HUES64 (cell line): ENCODE measurements at regions not wholly inside any gene's neighbourhood (a gene's known extent, or its start where the extent isn't known, plus 50 kb on each side); places are given as distances from the start of the nearest gene placed in this dataset.

Source experiments
- H3K27ac ChIP-seq: 2 replicates; pipeline ENCODE4 v1.7.0; 2013; ENCODE audit warnings: low read depth, low read length, inconsistent platforms
- H3K27me3 ChIP-seq: 2 replicates; pipeline ENCODE4 v1.6.1; 2013; ENCODE audit warnings: mild to moderate bottlenecking, low read length; ENCODE audit not compliant: insufficient read depth
- H3K36me3 ChIP-seq: 2 replicates; pipeline ENCODE4 v1.6.1; 2013; ENCODE audit warnings: mild to moderate bottlenecking, low read length; ENCODE audit not compliant: insufficient read depth
- H3K4me1 ChIP-seq: 2 replicates; pipeline ENCODE4 v1.6.1; 2013; ENCODE audit warnings: mild to moderate bottlenecking, low read length, moderate library complexity; ENCODE audit not compliant: insufficient read depth
- H3K4me3 ChIP-seq: 2 replicates; pipeline ENCODE4 v1.5.1; 2013; ENCODE audit warnings: mild to moderate bottlenecking, low read length, moderate library complexity
- H3K9ac ChIP-seq: 2 replicates; pipeline ENCODE4 v1.6.1; 2013; ENCODE audit warnings: mild to moderate bottlenecking, low read depth, low read length
- H3K9me3 ChIP-seq: 2 replicates; pipeline ENCODE4 v1.6.1; 2013; ENCODE audit warnings: low read depth, low read length; ENCODE audit not compliant: insufficient read depth
- WGBS: fragments of 150-250, 120-280 bp; methylation state at CpG from one replicate; pipeline ENCODE4 v1.1.7; 2013; ENCODE audit warnings: missing lambda C conversion rate; 5-methylcytosine and 5-hydroxymethylcytosine counted together

DNA sequence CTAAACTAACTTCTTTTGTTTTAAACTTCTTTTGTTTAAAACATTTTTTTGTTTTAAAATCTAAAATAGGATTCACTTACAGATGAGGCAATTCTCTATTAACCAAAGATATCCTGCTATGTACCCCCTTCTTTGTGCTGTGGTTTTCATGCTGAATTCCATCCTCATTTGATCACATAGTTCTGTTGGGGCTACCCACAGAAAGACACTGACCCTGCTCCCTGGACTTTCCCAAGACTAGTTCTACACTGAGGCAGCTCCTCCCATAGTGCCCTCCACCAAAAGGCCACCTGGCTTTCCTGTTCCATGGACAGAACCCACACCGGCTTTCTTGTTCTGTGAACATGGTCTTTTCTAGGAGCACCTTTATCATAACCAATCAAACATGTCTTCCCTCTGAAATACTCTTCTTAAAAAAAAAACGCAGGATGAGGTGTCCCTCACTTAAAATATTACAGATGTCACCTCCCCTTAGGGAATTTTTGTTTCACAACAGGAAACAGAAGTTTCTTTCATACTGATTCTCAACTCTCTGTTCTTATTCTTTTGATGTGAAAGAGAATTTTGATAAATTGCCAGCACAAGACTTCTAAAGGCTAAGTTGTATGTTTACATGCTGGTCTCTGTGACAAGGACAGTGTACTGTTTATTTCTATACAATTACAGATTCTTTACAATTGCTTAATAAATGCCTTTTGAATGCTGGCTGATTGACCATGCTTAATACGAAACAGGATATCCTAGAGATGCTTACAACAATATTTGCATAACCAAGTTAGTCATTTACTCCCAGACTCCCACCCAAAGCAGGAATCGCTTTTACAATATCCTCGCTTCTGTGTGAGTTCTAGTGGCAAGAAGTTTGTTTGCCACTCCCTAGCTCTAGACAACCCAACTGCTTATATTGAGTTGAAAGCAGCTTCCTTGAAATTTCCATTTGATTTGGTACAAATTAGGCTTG lies 300.4 kb downstream of the DTWD2 start:
- no peak overlapping the region for H3K27ac ChIP-seq
- H3K4me1 ChIP-seq: 0 out of 2 replicates have a peak, but pooled peaks cover 1% of the 10 kb centered on the region
- no peaks in the 10 kb centered on the region for H3K27me3 ChIP-seq
- 97% methylated on average over 5 of the region's 5 CpGs for WGBS
- H3K36me3 ChIP-seq: no peaks in the 10 kb centered on the region
- H3K9me3 ChIP-seq: no peaks in the 10 kb centered on the region
- no peak overlapping the region for H3K9ac ChIP-seq
- no peak overlapping the region for H3K4me3 ChIP-seq

DNA sequence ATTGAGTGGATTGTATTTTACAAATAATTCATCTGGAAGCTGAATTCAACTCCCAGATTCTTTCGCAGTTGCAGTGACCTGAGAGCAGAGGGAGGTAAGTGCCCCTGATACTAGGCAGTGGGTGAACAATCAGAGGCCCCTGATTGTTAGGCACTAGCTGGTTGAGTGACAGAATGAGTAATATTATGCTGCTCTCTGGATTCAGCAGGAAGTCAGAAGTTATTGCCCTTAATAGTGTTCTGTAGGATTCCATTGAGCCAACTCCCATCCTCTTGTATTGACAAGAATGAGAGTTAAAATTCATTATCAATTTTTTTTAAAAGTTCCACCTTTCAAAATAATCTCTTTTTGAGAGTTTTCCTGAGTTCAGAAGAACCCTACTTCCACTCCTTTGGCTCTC lies 301.2 kb downstream of the DTWD2 start:
- Histone ChIP-seq H3K27me3 (no peaks in the 10 kb centered on the region), H3K4me1 (no peaks in the 10 kb centered on the region), H3K4me3 (no peak overlapping the region), H3K36me3 (no peaks in the 10 kb centered on the region), H3K9ac (no peak overlapping the region), H3K27ac (no peak overlapping the region), H3K9me3 (no peaks in the 10 kb centered on the region)
- 100% methylated on average over 1 of the region's 1 CpG for WGBS

DNA sequence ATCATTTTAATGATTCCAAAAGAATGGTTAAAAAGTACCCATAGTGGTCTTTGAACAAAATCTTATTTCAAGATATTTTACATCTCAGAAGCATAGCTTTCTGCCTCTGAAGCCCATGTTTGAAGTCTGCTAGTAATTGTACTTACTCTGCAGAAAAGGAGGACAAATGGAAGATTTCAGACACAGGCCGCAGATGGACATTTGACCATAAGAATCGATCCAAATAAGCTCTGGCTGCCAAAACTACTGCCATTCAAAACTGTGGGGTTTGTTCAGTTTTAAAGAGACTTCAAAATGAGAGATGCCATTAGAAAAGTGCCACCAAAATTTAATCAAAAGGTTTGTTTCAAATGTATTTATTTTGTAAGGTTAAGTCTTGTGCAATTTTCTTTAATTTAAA lies 306.7 kb downstream of the DTWD2 start:
- 100% methylated on average over 2 of the region's 2 CpGs for WGBS
- no peak overlapping the region for H3K27ac ChIP-seq
- H3K9ac ChIP-seq: no peak overlapping the region
- no peaks in the 10 kb centered on the region for H3K9me3 ChIP-seq
- no peaks in the 10 kb centered on the region for H3K36me3 ChIP-seq
- H3K4me1 ChIP-seq: no peaks in the 10 kb centered on the region
- H3K4me3 ChIP-seq: no peak overlapping the region
- no peaks in the 10 kb centered on the region for H3K27me3 ChIP-seq

DNA sequence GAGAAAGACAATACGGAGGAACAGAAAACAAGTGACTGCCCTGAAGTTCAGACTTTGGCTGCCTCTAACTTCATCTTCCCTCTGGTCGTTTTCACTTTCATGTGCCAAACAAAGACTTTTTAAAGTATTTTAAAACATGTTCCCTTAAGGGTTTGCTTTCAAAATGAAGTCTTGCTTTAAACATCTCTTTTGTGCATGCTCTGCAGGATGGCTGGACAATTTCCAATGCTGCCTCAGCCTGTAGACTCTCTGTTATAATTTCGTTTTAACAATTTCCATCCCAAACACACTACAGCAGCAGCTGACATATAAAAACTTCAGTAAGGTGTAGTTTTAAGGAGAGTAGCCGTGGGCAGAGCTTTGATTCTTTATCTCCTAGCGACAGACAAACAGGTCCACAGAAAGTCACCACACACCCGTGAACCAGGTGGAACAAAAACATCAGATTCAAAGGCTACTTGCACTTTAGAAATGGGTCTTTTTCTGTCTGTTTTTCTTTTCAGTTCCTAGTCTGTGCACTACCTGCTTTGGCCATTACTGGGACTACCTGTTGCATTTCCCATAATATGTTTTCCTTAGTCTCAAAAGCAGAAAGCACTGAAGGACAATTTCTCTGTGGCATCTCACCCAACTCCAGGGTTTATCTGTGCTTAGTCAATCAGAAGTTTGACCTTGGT lies 308.9 kb downstream of the DTWD2 start:
- 86% methylated on average over 6 of the region's 6 CpGs for WGBS

DNA sequence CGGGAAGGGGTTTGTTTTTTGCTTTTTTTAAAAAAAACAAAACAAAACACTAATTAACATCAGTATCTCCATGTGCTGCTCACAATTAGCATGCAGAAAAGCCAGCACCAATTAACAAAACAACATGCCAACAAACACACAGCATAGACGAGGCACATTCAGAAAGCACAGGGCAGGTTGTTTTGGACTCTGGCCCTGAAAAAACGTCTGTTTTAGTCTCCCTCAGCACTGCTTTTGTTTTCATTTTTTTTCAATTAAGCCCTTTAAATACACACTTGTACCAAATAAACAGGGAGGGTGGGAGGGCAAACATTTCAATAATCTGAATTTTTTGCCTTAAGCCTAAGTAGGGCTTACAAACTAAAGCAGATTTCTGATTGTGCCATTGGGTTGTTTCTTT lies 309.6 kb downstream of the DTWD2 start:
- no peaks in the 10 kb centered on the region for H3K27me3 ChIP-seq
- no peaks in the 10 kb centered on the region for H3K36me3 ChIP-seq
- H3K9ac ChIP-seq: no peak overlapping the region
- H3K27ac ChIP-seq: no peak overlapping the region
- H3K9me3 ChIP-seq: no peaks in the 10 kb centered on the region
- WGBS: 72% methylated on average over 3 of the region's 3 CpGs
- H3K4me3 ChIP-seq: no peak overlapping the region
- H3K4me1 ChIP-seq: no peaks in the 10 kb centered on the region

More for the DNA sequence above, 308.9 kb downstream of the DTWD2 start:
- Histone ChIP-seq H3K27ac (no peak overlapping the region), H3K4me1 (no peaks in the 10 kb centered on the region), H3K27me3 (no peaks in the 10 kb centered on the region), H3K9ac (no peak overlapping the region), H3K36me3 (no peaks in the 10 kb centered on the region), H3K9me3 (no peaks in the 10 kb centered on the region), H3K4me3 (no peak overlapping the region)

DNA sequence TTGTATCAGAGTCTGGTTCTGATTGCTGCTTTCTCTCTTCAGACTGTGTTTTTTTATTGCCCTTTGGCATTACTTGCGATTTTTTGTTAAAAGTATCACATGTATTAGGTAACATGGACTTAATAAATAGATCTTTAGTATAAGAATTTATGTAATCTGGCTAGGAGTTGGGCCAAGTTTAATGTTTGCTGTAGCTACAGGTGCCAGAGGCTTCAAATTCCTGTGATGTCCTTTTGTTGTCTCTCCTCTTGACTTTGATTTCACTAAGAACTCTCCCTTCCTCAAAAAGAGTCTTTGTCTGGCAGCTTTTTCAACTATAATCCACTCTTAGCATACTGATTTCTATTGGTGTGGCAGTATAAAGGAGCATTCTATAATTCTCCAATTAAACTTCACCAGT lies 313.1 kb downstream of the DTWD2 start:
- H3K4me1 ChIP-seq: no peaks in the 10 kb centered on the region
- H3K9me3 ChIP-seq: peaks cover 2% of the 10 kb centered on the region; the same call in 1 of the 2 replicates
- H3K36me3 ChIP-seq: no peaks in the 10 kb centered on the region
- WGBS: 83% methylated on average over 1 of the region's 1 CpG
- H3K4me3 ChIP-seq: no peak overlapping the region
- H3K27me3 ChIP-seq: no peaks in the 10 kb centered on the region
- no peak overlapping the region for H3K27ac ChIP-seq
- no peak overlapping the region for H3K9ac ChIP-seq

DNA sequence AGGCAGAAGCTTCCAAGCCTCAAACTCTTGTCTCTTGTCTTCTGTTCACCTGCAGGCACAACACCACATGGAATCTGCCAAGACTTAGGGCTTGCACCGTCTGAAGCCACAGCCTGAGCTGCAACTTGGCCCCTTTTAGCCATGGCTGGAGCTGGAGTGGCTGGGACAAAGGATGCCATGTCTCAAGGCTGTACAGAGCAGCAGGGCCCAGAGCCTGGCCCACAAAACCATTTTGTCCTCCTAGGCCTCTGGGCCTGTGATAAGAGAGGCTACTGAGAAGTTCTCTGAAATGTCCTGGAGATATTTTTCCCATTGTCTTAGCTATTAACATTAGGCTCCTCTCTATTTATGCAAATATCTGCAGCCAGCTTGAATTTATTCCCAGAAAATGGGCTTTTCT lies 330.8 kb downstream of the DTWD2 start:
- H3K9me3 ChIP-seq: peaks cover 42% of the 10 kb centered on the region
- no peak overlapping the region for H3K9ac ChIP-seq
- H3K4me1 ChIP-seq: no peaks in the 10 kb centered on the region
- no peak overlapping the region for H3K4me3 ChIP-seq
- H3K27ac ChIP-seq: no peak overlapping the region
- WGBS: 84% methylated on average over 1 of the region's 1 CpG
- no peaks in the 10 kb centered on the region for H3K27me3 ChIP-seq
- no peaks in the 10 kb centered on the region for H3K36me3 ChIP-seq

DNA sequence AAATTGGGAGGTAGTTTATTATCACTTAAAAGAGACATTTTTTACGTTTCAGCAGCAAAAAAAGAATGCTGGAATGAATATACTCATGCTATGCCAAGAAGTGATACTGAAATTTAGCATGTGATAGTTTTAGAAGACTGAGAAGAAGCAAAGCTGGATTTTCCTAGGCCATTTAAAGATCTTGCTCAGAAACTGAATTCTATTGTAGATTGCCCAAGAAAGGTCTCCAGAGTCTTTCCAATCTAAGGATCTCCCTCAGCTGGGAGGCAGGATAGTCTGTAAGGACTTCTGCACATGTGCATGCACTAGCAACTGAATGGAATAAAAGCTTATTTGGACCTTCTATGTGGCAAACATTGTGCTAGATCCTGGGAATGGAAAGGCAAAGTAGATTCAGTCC lies 334.5 kb downstream of the DTWD2 start:
- no peaks in the 10 kb centered on the region for H3K4me1 ChIP-seq
- H3K27me3 ChIP-seq: no peaks in the 10 kb centered on the region
- H3K9me3 ChIP-seq: peaks cover 24% of the 10 kb centered on the region
- H3K27ac ChIP-seq: no peak overlapping the region
- no peak overlapping the region for H3K4me3 ChIP-seq
- no peak overlapping the region for H3K9ac ChIP-seq
- no peaks in the 10 kb centered on the region for H3K36me3 ChIP-seq
- WGBS: 90% methylated on average over 1 of the region's 1 CpG

DNA sequence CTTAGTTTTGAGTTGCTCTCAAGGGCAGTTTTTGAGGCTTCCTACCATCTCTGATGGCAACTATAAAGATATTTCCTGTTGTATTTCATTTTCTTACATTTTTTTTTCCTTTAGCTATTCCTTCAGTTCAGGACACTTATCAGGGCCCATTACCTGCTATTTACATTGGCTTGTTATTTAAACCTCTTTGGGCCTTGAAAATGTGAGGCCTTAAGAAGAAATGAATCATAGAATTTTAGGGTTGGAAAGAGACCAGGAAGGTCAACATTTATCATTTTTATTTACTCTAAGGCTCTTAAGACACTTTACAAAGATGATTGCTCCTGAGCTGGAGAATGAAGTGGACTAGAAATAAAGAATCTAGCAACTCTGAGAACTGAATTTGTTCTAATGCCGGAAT lies 335.2 kb downstream of the DTWD2 start:
- no peaks in the 10 kb centered on the region for H3K36me3 ChIP-seq
- H3K4me1 ChIP-seq: no peaks in the 10 kb centered on the region

DNA sequence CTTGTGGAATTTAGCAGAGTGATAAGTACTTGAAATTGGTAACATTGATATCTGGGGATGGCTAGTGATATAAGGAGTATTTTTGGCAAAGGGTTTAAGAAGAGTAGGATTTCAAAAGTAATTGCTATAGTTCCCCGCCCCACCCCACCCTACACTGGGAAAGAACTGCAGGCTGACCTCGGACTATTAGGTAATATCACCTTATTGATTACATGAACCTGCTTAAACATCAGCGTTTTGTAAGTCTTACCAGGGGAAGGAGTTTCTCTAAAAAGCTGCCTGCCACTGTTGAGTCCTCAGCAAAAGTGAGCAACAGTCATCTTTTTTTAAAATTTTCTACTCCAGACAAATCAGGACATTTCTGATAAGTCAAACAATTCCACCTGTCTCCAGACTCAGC lies 337.3 kb downstream of the DTWD2 start:
- no peaks in the 10 kb centered on the region for H3K4me1 ChIP-seq
- no peaks in the 10 kb centered on the region for H3K36me3 ChIP-seq
- H3K4me3 ChIP-seq: no peak overlapping the region
- WGBS: 97% methylated on average over 3 of the region's 3 CpGs
- H3K27me3 ChIP-seq: no peaks in the 10 kb centered on the region
- H3K9ac ChIP-seq: no peak overlapping the region
- H3K9me3 ChIP-seq: no peaks in the 10 kb centered on the region
- no peak overlapping the region for H3K27ac ChIP-seq

More for the DNA sequence above, 335.2 kb downstream of the DTWD2 start:
- Histone ChIP-seq H3K9me3 (peaks cover 17% of the 10 kb centered on the region), H3K27ac (no peak overlapping the region), H3K9ac (no peak overlapping the region), H3K27me3 (no peaks in the 10 kb centered on the region), H3K4me3 (no peak overlapping the region)
- 96% methylated on average over 1 of the region's 1 CpG for WGBS

DNA sequence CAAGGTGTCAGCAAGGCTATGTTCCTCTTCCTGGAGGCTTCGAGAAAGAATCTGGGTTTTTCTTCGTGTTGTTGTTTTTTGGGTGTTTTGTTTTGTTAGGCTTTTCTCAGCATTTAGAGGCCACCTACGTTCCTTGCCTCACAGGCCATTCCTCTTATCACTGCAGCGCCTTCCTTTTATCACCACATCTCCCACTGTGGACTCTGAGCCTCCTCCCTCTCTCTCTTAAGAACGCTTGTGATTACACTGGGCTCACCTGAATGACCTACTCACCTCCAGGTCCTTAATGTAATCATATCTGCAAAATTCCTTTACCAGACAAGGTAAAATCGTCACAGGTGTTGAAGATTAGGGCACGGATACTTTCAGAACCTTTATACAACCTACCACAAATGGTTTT lies 340.8 kb downstream of the DTWD2 start:
- 63% methylated on average over 7 of the region's 7 CpGs for WGBS

More for the DNA sequence above, 340.8 kb downstream of the DTWD2 start:
- Histone ChIP-seq H3K4me1 (no peaks in the 10 kb centered on the region), H3K27me3 (no peaks in the 10 kb centered on the region), H3K9me3 (no peaks in the 10 kb centered on the region), H3K27ac (no peak overlapping the region), H3K9ac (no peak overlapping the region), H3K4me3 (no peak overlapping the region), H3K36me3 (no peaks in the 10 kb centered on the region)
